Lower leg skin (tissue), 4 donors: ENCODE measurements at regions not wholly inside any gene's neighbourhood (a gene's known extent, or its start where the extent isn't known, plus 50 kb on each side); places are given as distances from the start of the nearest gene placed in this dataset.

ENCODE experiments used
- DNase-seq, 2 donors: peaks; one replicate each; pipeline ENCODE4 v3.0.0-alpha.2; 2019; ENCODE audit warnings: low spot score in 2 of 2
- H3K4me3 ChIP-seq: fragments of 200-600 bp; sonication (generic); 2 replicates; pipeline ENCODE4 v1.5.1; 2017; ENCODE audit warnings: mild to moderate bottlenecking, low read depth; ENCODE audit not compliant: poor library complexity, severe bottlenecking
- POLR2A ChIP-seq, 2 donors: fragments of 450-650 bp; IDR thresholded peaks; one replicate each; pipeline ENCODE4 v1.6.1; 2016 to 2017; ENCODE audit warnings: antibody characterized with exemption in 2 of 2, mild to moderate bottlenecking in 1 of 2, moderate library complexity in 1 of 2
- WGBS, 2 donors: methylation state at CpG; one replicate each; pipeline ENCODE4 v1.1.5; 2018; 5-methylcytosine and 5-hydroxymethylcytosine counted together
- intact Hi-C: fragments of 100-400 bp; cut with DNase I; formaldehyde crosslinking; loops from one replicate; pipeline ENCODE4 v1.15.0; 2023; ENCODE audit warnings: low total_unique reads
- TF ChIP-seq, protein P1 (sequence below), 3 donors: fragments of 450-650 bp; IDR thresholded peaks; one replicate each; pipeline ENCODE4 v1.5.1; 2016; ENCODE audit warnings: antibody characterized with exemption in 3 of 3, mild to moderate bottlenecking in 3 of 3, moderate library complexity in 2 of 3

- TF ChIP-seq, protein P1, sequence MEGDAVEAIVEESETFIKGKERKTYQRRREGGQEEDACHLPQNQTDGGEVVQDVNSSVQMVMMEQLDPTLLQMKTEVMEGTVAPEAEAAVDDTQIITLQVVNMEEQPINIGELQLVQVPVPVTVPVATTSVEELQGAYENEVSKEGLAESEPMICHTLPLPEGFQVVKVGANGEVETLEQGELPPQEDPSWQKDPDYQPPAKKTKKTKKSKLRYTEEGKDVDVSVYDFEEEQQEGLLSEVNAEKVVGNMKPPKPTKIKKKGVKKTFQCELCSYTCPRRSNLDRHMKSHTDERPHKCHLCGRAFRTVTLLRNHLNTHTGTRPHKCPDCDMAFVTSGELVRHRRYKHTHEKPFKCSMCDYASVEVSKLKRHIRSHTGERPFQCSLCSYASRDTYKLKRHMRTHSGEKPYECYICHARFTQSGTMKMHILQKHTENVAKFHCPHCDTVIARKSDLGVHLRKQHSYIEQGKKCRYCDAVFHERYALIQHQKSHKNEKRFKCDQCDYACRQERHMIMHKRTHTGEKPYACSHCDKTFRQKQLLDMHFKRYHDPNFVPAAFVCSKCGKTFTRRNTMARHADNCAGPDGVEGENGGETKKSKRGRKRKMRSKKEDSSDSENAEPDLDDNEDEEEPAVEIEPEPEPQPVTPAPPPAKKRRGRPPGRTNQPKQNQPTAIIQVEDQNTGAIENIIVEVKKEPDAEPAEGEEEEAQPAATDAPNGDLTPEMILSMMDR (IDR thresholded peaks at IDR 0.05): no peak
- no peak for TF ChIP-seq POLR2A (IDR thresholded peaks at IDR 0.05)
- intact Hi-C loops: no loop called here
- WGBS, 2 donors: 69 to 81% methylated on average over 2 of the region's 2 CpGs
- no peak overlapping the region for H3K4me3 ChIP-seq
- DNase-seq: no peak
These were observed 71.3 kb upstream of the STT3B start for GRCh38 chr3:31461426-31461825.

- DNase-seq: no peak
- H3K4me3 ChIP-seq: no peak overlapping the region
- TF ChIP-seq POLR2A (IDR thresholded peaks at IDR 0.05): no peak
- TF ChIP-seq, protein P1 (IDR thresholded peaks at IDR 0.05): no peak
- intact Hi-C loops: no loop called here
- WGBS, 2 donors: 41 to 54% methylated on average over 4 of the region's 4 CpGs
These were observed 70.6 kb upstream of the STT3B start for GRCh38 chr3:31462050-31462569.

GRCh38 chr3:31465999-31466398, 66.7 kb upstream of the STT3B start:
- DNase-seq: no peak
- TF ChIP-seq, protein P1 (IDR thresholded peaks at IDR 0.05): no peak
- TF ChIP-seq POLR2A (IDR thresholded peaks at IDR 0.05): no peak
- no peak overlapping the region for H3K4me3 ChIP-seq
- intact Hi-C loops: no loop called here

- intact Hi-C loops: no loop called here
- no peak for TF ChIP-seq POLR2A (IDR thresholded peaks at IDR 0.05)
- TF ChIP-seq, protein P1 (IDR thresholded peaks at IDR 0.05): no peak
- DNase-seq: no peak
- no peak overlapping the region for H3K4me3 ChIP-seq
- WGBS, 2 donors: 87 to 89% methylated on average over 2 of the region's 2 CpGs
These were observed 65.9 kb upstream of the STT3B start for GRCh38 chr3:31466866-31467265.

- DNase-seq: no peak
- H3K4me3 ChIP-seq: no peak overlapping the region
- no peak for TF ChIP-seq POLR2A (IDR thresholded peaks at IDR 0.05)
- TF ChIP-seq, protein P1 (IDR thresholded peaks at IDR 0.05): no peak
- WGBS, 2 donors: 94 to 96% methylated on average over 3 of the region's 3 CpGs
- intact Hi-C loops: no loop called here
These were observed 64.3 kb upstream of the STT3B start for GRCh38 chr3:31468433-31468832.

DNA sequence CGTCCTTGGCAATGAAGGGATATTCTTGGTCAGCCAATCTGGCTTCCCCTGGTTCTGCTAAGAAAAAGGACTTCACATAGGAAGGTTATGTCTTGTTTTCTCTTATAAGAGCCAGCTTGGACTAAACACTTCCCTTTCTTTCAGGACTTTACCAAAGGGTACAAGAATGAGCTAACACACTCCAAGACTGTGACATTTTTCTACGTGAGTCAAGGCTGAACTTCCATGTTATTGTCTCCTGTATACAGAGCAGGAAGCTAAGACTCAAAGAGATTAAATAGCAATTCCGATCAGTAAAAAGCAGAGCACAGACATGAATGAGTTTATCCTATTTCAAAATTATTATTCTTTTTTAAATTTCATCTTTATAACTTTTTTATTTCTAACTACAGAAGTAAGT, 63.3 kb upstream of the STT3B start:
- H3K4me3 ChIP-seq: no peak overlapping the region
- DNase-seq: no peak
- WGBS, 2 donors: 75 to 78% methylated on average over 3 of the region's 3 CpGs
- TF ChIP-seq POLR2A (IDR thresholded peaks at IDR 0.05): no peak
- TF ChIP-seq, protein P1 (IDR thresholded peaks at IDR 0.05): no peak
- intact Hi-C loops: no loop called here
